HepG2 (cell line): ENCODE measurements at regions not wholly inside any gene's neighbourhood (a gene's known extent, or its start where the extent isn't known, plus 50 kb on each side); places are given as distances from the start of the nearest gene placed in this dataset.

Experiments used
- ATF4 ChIP-seq, 2 experiments: fragments of 450-650 bp in 1 of 2; sonication (generic) in 1 of 2; formaldehyde crosslinking; IDR thresholded peaks; 2 replicates each; pipeline versions ENCODE4 v1.5.0 to v1.8.0; 2020 to 2022; ENCODE audit warnings: mild to moderate bottlenecking in 1 of 2, missing genetic modification reagents in 1 of 2
- ERF ChIP-seq: IDR thresholded peaks from 2 replicates; pipeline ENCODE4 v1.6.1; 2018; ENCODE audit warnings: missing biosample characterization, missing genetic modification reagents
- HBP1 ChIP-seq: IDR thresholded peaks from 2 replicates; pipeline ENCODE4 v1.6.1; 2016; ENCODE audit warnings: low read depth, control low read depth
- KAT8 ChIP-seq: IDR thresholded peaks from 2 replicates; pipeline ENCODE4 v1.6.1; 2016; ENCODE audit warnings: missing genetic modification reagents, missing compliant biosample characterization
- RERE ChIP-seq: IDR thresholded peaks from 2 replicates; pipeline ENCODE4 v1.6.1; 2016; ENCODE audit warnings: low read depth, missing genetic modification reagents, missing compliant biosample characterization
- TBP ChIP-seq: sonication (generic); formaldehyde crosslinking; IDR thresholded peaks from 2 replicates; pipeline ENCODE4 v1.5.0; 2020; ENCODE audit warnings: missing genetic modification reagents
- THAP7 ChIP-seq: sonication (generic); formaldehyde crosslinking; IDR thresholded peaks from 2 replicates; pipeline ENCODE4 v1.8.1; 2023; ENCODE audit warnings: mild to moderate bottlenecking, missing genetic modification reagents
- ZFP36L1 ChIP-seq: sonication (generic); formaldehyde crosslinking; IDR thresholded peaks from 2 replicates; pipeline ENCODE4 v1.8.0; 2022; ENCODE audit warnings: mild to moderate bottlenecking, missing genetic modification reagents, moderate library complexity
- ZIK1 ChIP-seq: sonication (generic); formaldehyde crosslinking; IDR thresholded peaks from 2 replicates; pipeline ENCODE4 v1.5.0; 2020; ENCODE audit warnings: mild to moderate bottlenecking, low read depth, missing genetic modification reagents, borderline replicate concordance
- ZKSCAN1 ChIP-seq: fragments of 150-350 bp; IDR thresholded peaks from 2 replicates; pipeline ENCODE4 v1.6.1; 2014; ENCODE audit warnings: low read length
- ZNF207 ChIP-seq: fragments of 450-650 bp; IDR thresholded peaks from 2 replicates; pipeline ENCODE4 v1.6.1; 2016; ENCODE audit warnings: antibody characterized with exemption, borderline replicate concordance
- ZNF33A ChIP-seq: sonication (generic); formaldehyde crosslinking; IDR thresholded peaks from 2 replicates; pipeline ENCODE4 v1.5.1; 2020; ENCODE audit warnings: missing genetic modification reagents, mild to moderate bottlenecking, moderate library complexity, borderline replicate concordance
- ZNF432 ChIP-seq: sonication (generic); formaldehyde crosslinking; IDR thresholded peaks from 2 replicates; pipeline ENCODE4 v1.5.0; 2020; ENCODE audit warnings: missing genetic modification reagents, mild to moderate bottlenecking, borderline replicate concordance
- TF ChIP-seq, protein P1 (sequence below): IDR thresholded peaks from 2 replicates; pipeline ENCODE4 v1.6.1; 2012; ENCODE audit warnings: low read length, improper control_type of control experiment

DNA sequence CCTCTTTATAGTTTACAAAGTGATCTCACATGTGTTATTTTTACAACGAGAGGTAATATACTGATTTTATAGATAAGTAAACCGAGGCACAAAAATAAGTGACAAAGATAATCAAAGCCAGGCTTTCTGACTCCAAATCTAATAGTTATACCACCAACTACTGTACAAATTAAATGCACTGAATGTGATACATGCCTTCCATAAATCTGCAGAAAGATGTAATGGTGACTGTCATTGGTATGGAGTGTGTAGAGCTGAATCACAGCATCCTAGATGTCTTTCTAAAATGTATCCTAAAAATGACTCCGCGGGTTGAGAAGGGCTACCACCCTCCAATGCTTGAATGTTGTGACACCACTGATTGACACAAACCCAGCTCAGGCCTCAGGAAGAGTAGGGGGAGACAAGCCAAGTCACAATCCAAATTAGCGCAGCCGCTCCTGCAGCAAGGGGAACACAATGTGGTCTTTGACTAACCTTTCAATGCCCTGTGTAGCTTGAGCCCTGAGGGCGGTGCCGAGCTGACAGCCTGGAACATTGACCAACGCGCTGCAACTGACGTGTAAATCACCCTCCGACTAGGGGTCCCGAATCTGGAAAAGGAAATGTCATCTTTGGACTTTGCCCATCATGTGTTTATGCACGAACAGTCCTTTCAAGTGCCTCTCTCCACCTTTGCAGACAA is 136.8 kb downstream of the OLIG3 start (continued):
- 0 out of 2 replicates have a peak, but pooled peaks have one; percentile 65 for TF ChIP-seq ZIK1 (CRISPR knock-in tag)
- TF ChIP-seq ZNF432 (CRISPR knock-in tag) = no peak
- TF ChIP-seq ZNF207 = no peak
- TF ChIP-seq ZFP36L1 (CRISPR knock-in tag) = 0 out of 2 replicates have a peak, but pooled peaks have one; percentile 48
- TF ChIP-seq ATF4 (CRISPR knock-in tag; IDR thresholded peaks at IDR 0.05) = peak in 1 of 2 experiments; percentile 72; a peak in 2 of 4 replicates
- TF ChIP-seq KAT8 (CRISPR knock-in tag) = peak; percentile 92
- TF ChIP-seq TBP = no peak
- peak; percentile 86 for TF ChIP-seq RERE (CRISPR knock-in tag)
- TF ChIP-seq THAP7 (CRISPR knock-in tag) = no peak
- no peak for TF ChIP-seq ZNF33A (CRISPR knock-in tag)
- no peak for TF ChIP-seq HBP1
- TF ChIP-seq, protein P1, sequence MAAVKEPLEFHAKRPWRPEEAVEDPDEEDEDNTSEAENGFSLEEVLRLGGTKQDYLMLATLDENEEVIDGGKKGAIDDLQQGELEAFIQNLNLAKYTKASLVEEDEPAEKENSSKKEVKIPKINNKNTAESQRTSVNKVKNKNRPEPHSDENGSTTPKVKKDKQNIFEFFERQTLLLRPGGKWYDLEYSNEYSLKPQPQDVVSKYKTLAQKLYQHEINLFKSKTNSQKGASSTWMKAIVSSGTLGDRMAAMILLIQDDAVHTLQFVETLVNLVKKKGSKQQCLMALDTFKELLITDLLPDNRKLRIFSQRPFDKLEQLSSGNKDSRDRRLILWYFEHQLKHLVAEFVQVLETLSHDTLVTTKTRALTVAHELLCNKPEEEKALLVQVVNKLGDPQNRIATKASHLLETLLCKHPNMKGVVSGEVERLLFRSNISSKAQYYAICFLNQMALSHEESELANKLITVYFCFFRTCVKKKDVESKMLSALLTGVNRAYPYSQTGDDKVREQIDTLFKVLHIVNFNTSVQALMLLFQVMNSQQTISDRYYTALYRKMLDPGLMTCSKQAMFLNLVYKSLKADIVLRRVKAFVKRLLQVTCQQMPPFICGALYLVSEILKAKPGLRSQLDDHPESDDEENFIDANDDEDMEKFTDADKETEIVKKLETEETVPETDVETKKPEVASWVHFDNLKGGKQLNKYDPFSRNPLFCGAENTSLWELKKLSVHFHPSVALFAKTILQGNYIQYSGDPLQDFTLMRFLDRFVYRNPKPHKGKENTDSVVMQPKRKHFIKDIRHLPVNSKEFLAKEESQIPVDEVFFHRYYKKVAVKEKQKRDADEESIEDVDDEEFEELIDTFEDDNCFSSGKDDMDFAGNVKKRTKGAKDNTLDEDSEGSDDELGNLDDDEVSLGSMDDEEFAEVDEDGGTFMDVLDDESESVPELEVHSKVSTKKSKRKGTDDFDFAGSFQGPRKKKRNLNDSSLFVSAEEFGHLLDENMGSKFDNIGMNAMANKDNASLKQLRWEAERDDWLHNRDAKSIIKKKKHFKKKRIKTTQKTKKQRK = no peak
- peak; percentile 90 for TF ChIP-seq ERF
- peak; percentile 12; the same call in 1 of the 2 replicates for TF ChIP-seq ZKSCAN1
